ENCODE measurements at regions not wholly inside any gene's neighbourhood (a gene's known extent, or its start where the extent isn't known, plus 50 kb on each side); places are given as distances from the start of the nearest gene placed in this dataset.

DNA sequence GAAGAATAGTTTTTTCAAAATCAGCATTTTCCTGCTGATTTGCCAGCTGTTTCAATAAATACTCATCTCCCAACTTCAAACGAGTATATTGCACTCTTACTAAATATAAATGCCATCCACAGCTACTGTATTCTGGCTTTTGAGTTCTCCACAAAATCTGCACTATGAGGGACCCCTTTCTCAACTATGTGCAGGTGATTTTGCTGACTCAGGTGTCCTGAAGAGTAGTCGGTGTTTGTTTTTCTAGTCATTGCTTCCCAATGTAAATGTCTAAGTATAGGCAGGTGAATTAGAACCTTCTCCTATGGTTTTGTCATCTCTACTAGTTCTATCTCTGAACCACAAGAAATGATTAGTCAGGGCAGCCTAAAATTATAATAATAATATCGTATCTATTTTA is 616.8 kb upstream of the MEF2C start:
- TF ChIP-seq POLR2A (IDR thresholded peaks at IDR 0.05) (no peak), POLR2AphosphoS5 (IDR thresholded peaks at IDR 0.05) (no peak)
- TF ChIP-seq, protein P1, sequence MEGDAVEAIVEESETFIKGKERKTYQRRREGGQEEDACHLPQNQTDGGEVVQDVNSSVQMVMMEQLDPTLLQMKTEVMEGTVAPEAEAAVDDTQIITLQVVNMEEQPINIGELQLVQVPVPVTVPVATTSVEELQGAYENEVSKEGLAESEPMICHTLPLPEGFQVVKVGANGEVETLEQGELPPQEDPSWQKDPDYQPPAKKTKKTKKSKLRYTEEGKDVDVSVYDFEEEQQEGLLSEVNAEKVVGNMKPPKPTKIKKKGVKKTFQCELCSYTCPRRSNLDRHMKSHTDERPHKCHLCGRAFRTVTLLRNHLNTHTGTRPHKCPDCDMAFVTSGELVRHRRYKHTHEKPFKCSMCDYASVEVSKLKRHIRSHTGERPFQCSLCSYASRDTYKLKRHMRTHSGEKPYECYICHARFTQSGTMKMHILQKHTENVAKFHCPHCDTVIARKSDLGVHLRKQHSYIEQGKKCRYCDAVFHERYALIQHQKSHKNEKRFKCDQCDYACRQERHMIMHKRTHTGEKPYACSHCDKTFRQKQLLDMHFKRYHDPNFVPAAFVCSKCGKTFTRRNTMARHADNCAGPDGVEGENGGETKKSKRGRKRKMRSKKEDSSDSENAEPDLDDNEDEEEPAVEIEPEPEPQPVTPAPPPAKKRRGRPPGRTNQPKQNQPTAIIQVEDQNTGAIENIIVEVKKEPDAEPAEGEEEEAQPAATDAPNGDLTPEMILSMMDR (IDR thresholded peaks at IDR 0.05) = no peak
